ENCODE measurements at regions not wholly inside any gene's neighbourhood (a gene's known extent, or its start where the extent isn't known, plus 50 kb on each side); places are given as distances from the start of the nearest gene placed in this dataset.

GRCh38 chr18:44054514-44054913, 626.2 kb upstream of the SETBP1 start:
- peaks cover 3% of the 10 kb centered on the region for H3K27me3 Mint-ChIP-seq
- Histone ChIP-seq H3K79me2 (ENCODE audit: control insufficient read depth, insufficient read depth, low read length) (no peaks in the 10 kb centered on the region), H3K4me3 (ENCODE audit: control extremely low read depth in 1 of 5, extremely low read depth in 1 of 5, insufficient read depth in 1 of 5, low read depth in 2 of 5, low read length in 4 of 5) (no peak overlapping the region), H3K27me3 (replicated peaks in 1 of 4; ENCODE audit: control extremely low read depth in 1 of 4, control insufficient read depth in 3 of 4, insufficient read depth in 4 of 4, low read length in 3 of 4) (no peaks in the 10 kb centered on the region), H3K4me1 (ENCODE audit: control insufficient read depth in 2 of 2, insufficient read depth in 2 of 2, low read length in 2 of 2) (no peaks in the 10 kb centered on the region), H3K9ac (ENCODE audit: low read length) (no peak overlapping the region), H3K9me3 (ENCODE audit: control extremely low read depth in 1 of 3, control insufficient read depth in 2 of 3, insufficient read depth in 1 of 3, low read length in 2 of 3) (no peaks in the 10 kb centered on the region), H4K20me1 (ENCODE audit: control insufficient read depth, insufficient read depth, low read length, poor library complexity, severe bottlenecking) (no peaks in the 10 kb centered on the region), H2AFZ (ENCODE audit: insufficient read depth, low read depth, low read length, poor library complexity, severe bottlenecking) (no peak overlapping the region), H3K27ac (ENCODE audit: low read length in 2 of 2) (no peak overlapping the region), H3K4me2 (replicated peaks; ENCODE audit: low read depth, low read length, poor library complexity, severe bottlenecking) (no peak overlapping the region), H3K36me3 (replicated peaks in 1 of 2; ENCODE audit: control extremely low read depth in 1 of 2, control insufficient read depth in 1 of 2, extremely low read depth in 1 of 2, insufficient read depth in 2 of 2, low read length in 1 of 2) (no peaks in the 10 kb centered on the region)
- DNase-seq = no peak
- no peak overlapping the region for H3K27ac Mint-ChIP-seq
- intact Hi-C loops (cut with micrococcal nuclease) = no loop called here
- ChIA-PET CTCF (no interaction called here), POLR2A (no interaction called here)
- ATAC-seq (ENCODE audit: low read depth) = no peak
- TF ChIP-seq CTCF (IDR thresholded peaks at IDR 0.05) (no peak), EZH2 (IDR thresholded peaks at IDR 0.05; ENCODE audit: borderline replicate concordance, insufficient read depth, low read depth, low read length, poor library complexity, severe bottlenecking) (no peak)
- no peaks in the 10 kb centered on the region for H3K4me1 Mint-ChIP-seq
- H3K4me3 Mint-ChIP-seq = no peak overlapping the region
- no CpG with 5 or more reads among the region's 1 CpG for WGBS (ENCODE audit: insufficient coverage)
- no peaks in the 10 kb centered on the region for H3K9me3 Mint-ChIP-seq (ENCODE audit: insufficient read depth)

GRCh38 chr18:44060197-44060596, 620.5 kb upstream of the SETBP1 start:
- CTCF ChIA-PET = no interaction called here
- no peak overlapping the region for H3K27ac Mint-ChIP-seq
- ATAC-seq (ENCODE audit: low read depth) = no peak
- H3K36me3 ChIP-seq (replicated peaks in 1 of 2; ENCODE audit: control extremely low read depth in 1 of 2, control insufficient read depth in 1 of 2, extremely low read depth in 1 of 2, insufficient read depth in 2 of 2, low read length in 1 of 2) = no peaks in the 10 kb centered on the region
- no peak overlapping the region for H3K4me3 ChIP-seq (ENCODE audit: control extremely low read depth in 1 of 5, extremely low read depth in 1 of 5, insufficient read depth in 1 of 5, low read depth in 2 of 5, low read length in 4 of 5)
- intact Hi-C loops (cut with micrococcal nuclease) = no loop called here
- H3K27ac ChIP-seq (ENCODE audit: low read length in 2 of 2) = no peak overlapping the region
- peak; percentile 1 for DNase-seq
- TF ChIP-seq CTCF (IDR thresholded peaks at IDR 0.05) (no peak), EZH2 (IDR thresholded peaks at IDR 0.05; ENCODE audit: borderline replicate concordance, insufficient read depth, low read depth, low read length, poor library complexity, severe bottlenecking) (no peak)
- H3K4me3 Mint-ChIP-seq = no peak overlapping the region
- no peaks in the 10 kb centered on the region for H3K27me3 ChIP-seq (replicated peaks in 1 of 4; ENCODE audit: control extremely low read depth in 1 of 4, control insufficient read depth in 3 of 4, insufficient read depth in 4 of 4, low read length in 3 of 4)
- no peak overlapping the region for H3K9ac ChIP-seq (ENCODE audit: low read length)
- no peak overlapping the region for H2AFZ ChIP-seq (ENCODE audit: insufficient read depth, low read depth, low read length, poor library complexity, severe bottlenecking)
- H3K9me3 Mint-ChIP-seq (ENCODE audit: insufficient read depth) = no peaks in the 10 kb centered on the region
- no peaks in the 10 kb centered on the region for H3K79me2 ChIP-seq (ENCODE audit: control insufficient read depth, insufficient read depth, low read length)
- peaks cover 0 to 9% (median 0%) of the 10 kb centered on the region in 3 donors for H3K9me3 ChIP-seq (ENCODE audit: control extremely low read depth in 1 of 3, control insufficient read depth in 2 of 3, insufficient read depth in 1 of 3, low read length in 2 of 3)
- H3K27me3 Mint-ChIP-seq = no peaks in the 10 kb centered on the region
- no peak overlapping the region for H3K4me2 ChIP-seq (replicated peaks; ENCODE audit: low read depth, low read length, poor library complexity, severe bottlenecking)
- WGBS (ENCODE audit: insufficient coverage) = 92% methylated on average over 3 of the region's 3 CpGs
- no peaks in the 10 kb centered on the region for H3K4me1 Mint-ChIP-seq
- POLR2A ChIA-PET = no interaction called here
- no peaks in the 10 kb centered on the region for H3K4me1 ChIP-seq (ENCODE audit: control insufficient read depth in 2 of 2, insufficient read depth in 2 of 2, low read length in 2 of 2)
- H4K20me1 ChIP-seq (ENCODE audit: control insufficient read depth, insufficient read depth, low read length, poor library complexity, severe bottlenecking) = no peaks in the 10 kb centered on the region

All from B cell (primary cell).